Activated CD4-positive, alpha-beta T cell treated with anti-CD3 and anti-CD28 coated beads, Interleukin-2, amount 10 ng/mL, durations not matched to agents 7 days and 5 days (primary cell): ENCODE measurements at regions not wholly inside any gene's neighbourhood (a gene's known extent, or its start where the extent isn't known, plus 50 kb on each side); places are given as distances from the start of the nearest gene placed in this dataset.

Experiments
- CTCF ChIA-PET: fragments of 350-600 bp; sonication (Branson Sonifier 250); formaldehyde crosslinking; loops from one replicate; lab custom pipeline; 2021; ENCODE audit warnings: antibody characterized with exemption; lab: Charles Lee
- POLR2A ChIA-PET: fragments of 350-600 bp; sonication (Branson Sonifier 250); formaldehyde crosslinking; loops from one replicate; lab custom pipeline; 2021; ENCODE audit warnings: antibody characterized with exemption; lab: Charles Lee
- DNase-seq: peaks from one replicate; pipeline ENCODE4 v3.0.0-alpha.2; 2020
- H3K27ac Mint-ChIP-seq: one replicate; pipeline ENCODE4 v1.8.0; 2021; ENCODE audit warnings: mild to moderate bottlenecking, moderate library complexity, mixed read lengths
- H3K27me3 Mint-ChIP-seq: one replicate; pipeline ENCODE4 v1.8.0; 2021; ENCODE audit warnings: mixed read lengths
- H3K36me3 Mint-ChIP-seq: one replicate; pipeline ENCODE4 v1.8.0; 2021; ENCODE audit warnings: low read depth, mixed read lengths
- H3K4me1 Mint-ChIP-seq: one replicate; pipeline ENCODE4 v1.8.0; 2021; ENCODE audit warnings: mixed read lengths
- H3K4me3 Mint-ChIP-seq: one replicate; pipeline ENCODE4 v1.8.0; 2021; ENCODE audit warnings: mild to moderate bottlenecking, moderate library complexity, mixed read lengths
- H3K9me3 Mint-ChIP-seq: one replicate; pipeline ENCODE4 v1.8.0; 2021; ENCODE audit warnings: mixed read lengths

DNA sequence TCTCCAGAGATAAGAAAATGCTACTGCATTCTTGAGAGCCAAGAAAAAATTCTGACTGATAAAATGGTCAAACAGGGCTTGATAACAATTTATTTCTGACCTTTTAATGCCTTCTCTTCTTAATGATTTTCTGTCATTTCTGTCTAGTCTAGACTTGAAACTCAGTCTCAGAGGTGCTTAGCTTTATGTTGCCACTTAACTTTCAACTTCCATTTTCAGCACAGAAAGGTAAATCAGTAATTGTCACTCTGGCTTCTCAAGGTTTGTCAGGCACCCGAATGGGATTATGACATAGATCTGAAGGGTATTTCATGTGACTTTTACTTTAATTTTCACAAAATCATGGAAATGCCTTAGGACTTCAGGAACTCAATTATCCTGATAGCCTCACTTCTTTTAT, 155.4 kb upstream of the GBE1 start:
- no peak overlapping the region for H3K27ac Mint-ChIP-seq
- DNase-seq, result no peak
- ChIA-PET POLR2A (no interaction called here), CTCF (no interaction called here)
- no peak overlapping the region for H3K4me3 Mint-ChIP-seq
- no peaks in the 10 kb centered on the region for H3K9me3 Mint-ChIP-seq
- H3K36me3 Mint-ChIP-seq, result no peaks in the 10 kb centered on the region
- no peaks in the 10 kb centered on the region for H3K4me1 Mint-ChIP-seq
- no peaks in the 10 kb centered on the region for H3K27me3 Mint-ChIP-seq

DNA sequence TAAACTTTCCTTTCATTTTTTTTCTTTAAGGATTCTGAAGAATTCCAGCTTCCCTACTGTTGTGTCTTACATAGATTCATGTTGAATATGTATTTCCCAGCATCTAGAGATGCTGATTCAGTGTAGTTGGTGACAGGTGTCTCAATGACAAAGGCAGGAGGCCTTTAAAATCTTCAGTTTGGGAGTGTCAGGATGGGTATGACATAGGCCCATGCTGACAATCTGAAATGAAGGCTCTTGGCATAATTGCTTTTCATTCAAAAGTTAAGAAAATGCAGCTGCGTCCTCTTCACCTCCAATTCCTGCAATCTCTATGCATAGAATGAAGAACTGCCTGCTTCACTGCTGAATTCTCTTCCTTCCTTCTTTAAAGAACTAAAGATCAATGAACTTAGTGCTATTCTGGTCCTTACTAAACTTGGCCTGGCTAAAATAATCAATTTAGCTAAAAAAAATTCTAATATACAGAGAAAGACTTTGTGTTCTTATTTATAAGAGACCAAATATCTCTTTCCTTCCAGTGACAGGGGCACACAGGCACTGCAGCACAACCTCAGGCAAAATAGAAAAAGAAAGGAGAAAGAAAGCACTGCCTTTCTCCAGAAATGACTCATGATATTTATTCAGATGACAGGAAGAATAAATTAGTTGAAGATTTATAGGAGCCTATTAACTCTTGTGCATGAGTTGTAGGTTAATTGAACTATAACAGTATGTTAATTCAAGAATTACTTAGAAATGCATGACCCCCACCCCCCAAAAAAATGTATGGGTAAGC, 152.6 kb upstream of the GBE1 start:
- Mint-ChIP-seq H3K36me3 (no peaks in the 10 kb centered on the region), H3K9me3 (no peaks in the 10 kb centered on the region), H3K27ac (no peak overlapping the region), H3K4me3 (no peak overlapping the region), H3K27me3 (no peaks in the 10 kb centered on the region), H3K4me1 (no peaks in the 10 kb centered on the region)
- POLR2A ChIA-PET, result no interaction called here
- CTCF ChIA-PET, result no interaction called here
- no peak for DNase-seq

DNA sequence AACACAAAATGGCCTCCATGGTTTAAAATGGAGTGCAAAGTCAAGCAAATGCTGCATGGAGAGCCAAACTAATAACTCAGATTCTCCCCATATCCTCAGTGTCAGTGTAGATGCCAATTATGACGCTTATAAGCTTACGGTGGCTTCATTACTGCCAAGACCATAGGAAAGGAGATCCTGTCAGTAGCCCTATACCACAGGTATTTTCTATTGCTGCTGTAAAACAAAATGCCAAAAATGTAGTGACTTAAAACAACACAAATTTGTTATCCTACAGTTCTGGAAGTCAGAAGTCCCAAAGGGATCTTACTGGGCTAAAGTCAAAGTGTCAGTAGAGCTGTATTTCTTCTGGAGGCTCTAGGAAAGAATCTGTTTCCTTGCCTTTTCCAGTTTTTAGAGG, 149.8 kb upstream of the GBE1 start:
- Mint-ChIP-seq H3K9me3 (no peaks in the 10 kb centered on the region), H3K4me1 (no peaks in the 10 kb centered on the region), H3K27me3 (peaks cover 2% of the 10 kb centered on the region), H3K4me3 (no peak overlapping the region), H3K27ac (no peak overlapping the region), H3K36me3 (no peaks in the 10 kb centered on the region)
- ChIA-PET POLR2A (no interaction called here), CTCF (no interaction called here)
- no peak for DNase-seq

DNA sequence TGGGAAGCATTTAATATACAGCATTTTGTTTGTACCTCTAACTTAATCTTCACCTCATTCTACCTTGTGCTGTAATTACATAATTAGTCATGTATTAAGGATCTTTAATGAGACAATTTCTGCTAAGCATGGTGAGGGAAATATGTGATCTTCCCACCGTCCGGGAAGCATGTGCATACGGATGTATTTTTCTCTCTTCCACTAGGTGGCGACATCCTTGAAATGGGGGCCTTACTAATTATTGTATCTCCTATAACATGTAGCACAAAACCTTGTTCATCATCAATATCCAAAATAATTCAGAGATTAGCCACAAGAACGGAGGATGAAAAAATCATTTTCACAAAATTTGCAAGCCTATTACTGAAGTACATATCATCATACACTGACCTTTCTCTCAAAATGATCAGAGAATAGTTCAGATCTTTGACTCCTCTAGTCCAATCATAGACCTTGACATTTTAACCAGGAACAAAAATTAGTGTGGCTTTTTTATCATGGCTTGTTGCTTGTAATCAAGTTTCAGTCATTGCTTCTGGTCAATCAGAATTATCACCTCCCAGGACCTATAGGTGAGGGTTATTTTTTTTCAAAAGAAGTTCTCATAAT, 148.9 kb upstream of the GBE1 start:
- no peaks in the 10 kb centered on the region for H3K36me3 Mint-ChIP-seq
- ChIA-PET POLR2A (no interaction called here), CTCF (interaction anchor here (0.6 to 1.2 kb wide), 2 partner anchors 9 to 1851 kb away, joined by 4 read pairs; no protein-coding TSS in a partner anchor)
- no peaks in the 10 kb centered on the region for H3K9me3 Mint-ChIP-seq
- H3K27ac Mint-ChIP-seq, result no peak overlapping the region
- H3K27me3 Mint-ChIP-seq, result peaks cover 2% of the 10 kb centered on the region
- no peaks in the 10 kb centered on the region for H3K4me1 Mint-ChIP-seq
- H3K4me3 Mint-ChIP-seq, result no peak overlapping the region
- peak; percentile 32 for DNase-seq

DNA sequence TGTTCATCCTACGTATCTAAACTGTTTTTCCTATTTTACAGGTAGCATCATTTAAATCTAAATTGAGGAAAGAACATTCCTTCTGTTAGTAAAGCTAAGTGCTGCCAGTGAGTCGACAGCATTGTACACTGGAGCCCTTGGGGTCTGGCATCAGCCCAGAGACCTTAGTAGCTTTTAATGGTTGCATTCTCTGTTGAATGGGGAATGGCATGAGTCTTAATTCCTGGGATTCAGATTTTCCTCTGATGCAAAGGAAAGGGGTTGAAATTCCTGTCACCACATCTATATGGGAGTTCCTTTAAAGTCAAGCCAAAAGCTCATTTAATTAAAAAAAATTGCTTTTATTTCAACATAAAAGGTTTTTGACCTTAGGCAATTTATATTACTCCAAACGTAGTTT, 148.4 kb upstream of the GBE1 start:
- ChIA-PET POLR2A (no interaction called here), CTCF (interaction anchor here (0.6 to 1.2 kb wide), 2 partner anchors 9 to 1851 kb away, joined by 4 read pairs; no protein-coding TSS in a partner anchor)
- H3K27me3 Mint-ChIP-seq, result peaks cover 2% of the 10 kb centered on the region
- H3K9me3 Mint-ChIP-seq, result no peaks in the 10 kb centered on the region
- no peaks in the 10 kb centered on the region for H3K36me3 Mint-ChIP-seq
- no peak overlapping the region for H3K4me3 Mint-ChIP-seq
- no peak overlapping the region for H3K27ac Mint-ChIP-seq
- no peak for DNase-seq
- H3K4me1 Mint-ChIP-seq, result no peaks in the 10 kb centered on the region

DNA sequence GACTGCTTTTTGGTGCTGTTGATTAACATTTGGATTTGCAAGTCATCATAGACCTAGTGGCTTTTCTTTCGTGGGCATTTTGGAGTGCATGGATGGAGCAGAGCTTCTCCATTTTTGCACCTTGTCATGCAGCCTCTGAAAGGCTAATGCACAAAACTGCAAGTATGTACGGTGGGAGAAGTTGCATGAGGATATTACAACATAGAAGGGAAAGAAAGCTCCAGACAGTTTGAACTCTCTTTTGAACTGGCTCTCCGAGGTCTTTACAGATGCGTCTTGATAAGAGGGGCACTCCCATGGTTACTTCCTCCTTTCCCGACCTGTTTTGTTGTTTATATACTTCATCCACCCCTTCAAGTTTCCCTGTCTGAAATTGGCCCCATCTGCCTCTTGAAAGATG, 147.1 kb upstream of the GBE1 start:
- H3K36me3 Mint-ChIP-seq, result no peaks in the 10 kb centered on the region
- H3K27ac Mint-ChIP-seq, result no peak overlapping the region
- H3K27me3 Mint-ChIP-seq, result peaks cover 6% of the 10 kb centered on the region
- ChIA-PET CTCF (no interaction called here), POLR2A (no interaction called here)
- H3K4me1 Mint-ChIP-seq, result no peaks in the 10 kb centered on the region
- H3K9me3 Mint-ChIP-seq, result no peaks in the 10 kb centered on the region
- no peak for DNase-seq
- H3K4me3 Mint-ChIP-seq, result no peak overlapping the region

DNA sequence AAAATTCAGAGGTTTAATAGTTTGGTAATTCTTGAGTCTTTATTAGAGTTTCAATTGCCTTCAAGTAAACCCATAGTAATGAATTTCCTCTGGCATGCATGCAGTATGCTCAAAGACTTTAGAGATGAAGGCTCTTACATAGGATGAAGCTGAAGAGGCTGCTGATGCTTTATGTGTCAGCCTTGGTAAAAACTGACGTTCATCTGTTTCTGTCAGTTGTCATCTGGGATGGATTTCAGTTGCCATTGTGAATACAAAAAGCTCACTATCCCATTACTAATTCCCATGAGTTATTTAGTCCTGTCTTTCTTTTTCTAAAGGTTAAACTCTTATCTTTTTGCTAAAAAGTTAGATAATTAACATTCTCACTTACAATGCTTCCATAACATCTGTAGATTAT, 136.9 kb upstream of the GBE1 start:
- H3K9me3 Mint-ChIP-seq, result no peaks in the 10 kb centered on the region
- ChIA-PET POLR2A (no interaction called here), CTCF (interaction anchor here (0.6 to 0.7 kb wide), 2 partner anchors 23 to 54 kb away, joined by 3 to 5 read pairs; no protein-coding TSS in a partner anchor)
- H3K27me3 Mint-ChIP-seq, result peaks cover 2% of the 10 kb centered on the region
- no peak overlapping the region for H3K4me3 Mint-ChIP-seq
- no peak overlapping the region for H3K27ac Mint-ChIP-seq
- no peaks in the 10 kb centered on the region for H3K4me1 Mint-ChIP-seq
- no peaks in the 10 kb centered on the region for H3K36me3 Mint-ChIP-seq
- DNase-seq, result no peak

DNA sequence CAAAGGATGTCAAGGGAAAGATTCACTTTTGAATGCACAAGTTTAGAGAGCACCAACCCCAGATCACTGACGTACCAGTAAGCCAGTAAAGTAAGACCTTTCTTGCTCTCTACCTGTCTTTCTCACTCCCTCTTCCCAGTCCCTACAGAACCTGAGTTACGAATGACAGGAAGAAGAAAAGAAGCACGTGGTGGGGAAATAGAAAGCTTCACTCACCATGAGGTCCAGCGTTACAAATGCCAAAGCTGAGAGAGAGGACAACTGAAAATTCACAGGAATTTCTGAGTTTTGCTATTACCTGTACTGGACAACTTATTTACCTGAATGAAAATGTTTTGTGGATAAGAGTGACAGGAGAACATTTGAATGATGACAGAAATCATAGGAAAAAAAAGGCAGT, 133.2 kb upstream of the GBE1 start:
- Mint-ChIP-seq H3K27me3 (no peaks in the 10 kb centered on the region), H3K4me3 (no peak overlapping the region), H3K9me3 (no peaks in the 10 kb centered on the region), H3K27ac (no peak overlapping the region), H3K36me3 (no peaks in the 10 kb centered on the region), H3K4me1 (no peaks in the 10 kb centered on the region)
- ChIA-PET CTCF (no interaction called here), POLR2A (no interaction called here)
- DNase-seq, result no peak

DNA sequence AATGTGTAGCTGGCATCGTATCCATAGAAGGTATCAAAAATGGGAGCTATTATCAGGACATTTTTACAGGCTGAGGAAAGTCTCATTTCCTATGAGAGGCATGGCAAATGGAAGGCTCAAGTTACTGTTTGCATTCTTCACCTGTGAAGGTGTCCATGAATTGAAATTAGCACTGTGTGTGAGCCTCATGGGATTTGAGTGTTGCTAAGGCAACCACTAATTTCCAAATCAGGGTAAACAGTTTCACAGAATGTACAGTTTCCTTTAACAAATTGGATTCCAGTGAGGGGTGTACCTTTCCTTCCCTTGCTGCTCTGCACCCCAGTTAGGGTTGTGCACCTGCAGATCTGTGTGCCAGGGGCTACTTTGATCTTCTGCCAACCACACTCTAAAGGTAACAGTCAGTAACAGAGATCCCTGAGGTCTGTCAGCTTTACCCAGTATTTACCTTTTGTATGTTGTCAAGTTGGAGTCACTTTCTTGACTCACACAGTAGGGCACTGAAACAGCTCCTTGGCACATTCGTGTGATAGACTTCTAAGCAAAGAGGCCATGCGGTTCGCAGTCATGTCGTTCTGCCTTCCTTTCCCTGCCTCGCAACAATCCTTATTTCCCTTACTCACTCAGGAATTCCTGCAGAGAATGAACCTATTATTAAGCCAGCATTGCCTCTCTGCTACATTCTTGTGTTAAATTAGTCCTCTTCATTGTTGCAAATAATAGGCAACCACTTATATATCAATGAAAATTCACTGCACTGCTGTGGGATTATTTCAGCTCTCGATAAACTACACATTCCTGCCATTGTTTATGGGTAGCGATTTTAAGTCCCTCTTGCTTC, 129.8 kb upstream of the GBE1 start:
- ChIA-PET POLR2A (no interaction called here), CTCF (no interaction called here)
- Mint-ChIP-seq H3K4me3 (no peak overlapping the region), H3K9me3 (no peaks in the 10 kb centered on the region), H3K27me3 (no peaks in the 10 kb centered on the region), H3K4me1 (no peaks in the 10 kb centered on the region), H3K36me3 (no peaks in the 10 kb centered on the region), H3K27ac (no peak overlapping the region)
- DNase-seq, result no peak

DNA sequence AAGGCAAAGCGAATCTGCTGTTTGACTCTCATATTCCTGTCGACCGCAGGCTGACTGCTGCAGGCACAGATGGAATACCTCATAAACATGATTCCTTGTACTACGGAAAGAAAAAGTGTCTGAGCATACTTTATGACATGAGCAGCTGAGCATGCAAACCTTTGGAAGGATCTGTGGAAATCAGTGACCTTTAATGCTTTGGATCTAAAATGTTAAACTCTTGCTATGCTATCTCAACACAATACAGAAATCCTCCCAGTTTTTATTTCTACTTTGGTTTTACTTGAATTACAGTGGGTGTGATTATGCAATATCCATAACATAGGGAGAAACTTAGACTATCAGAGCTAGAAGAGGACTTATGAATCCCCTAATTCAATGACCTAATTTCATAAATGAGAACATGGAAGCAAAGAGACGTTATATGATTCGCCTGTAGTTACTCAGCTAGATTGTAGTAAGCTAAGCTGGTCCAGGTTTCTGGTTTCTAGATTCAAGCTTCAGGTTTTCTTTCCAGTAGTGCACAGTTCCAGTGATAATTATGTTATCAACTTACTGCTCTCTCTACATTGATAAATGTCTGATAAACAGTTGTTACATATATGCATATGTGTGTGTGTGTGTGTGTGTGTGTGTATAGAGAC, 127.6 kb upstream of the GBE1 start:
- Mint-ChIP-seq H3K4me1 (no peaks in the 10 kb centered on the region), H3K4me3 (no peak overlapping the region), H3K27ac (no peak overlapping the region), H3K27me3 (no peaks in the 10 kb centered on the region), H3K36me3 (no peaks in the 10 kb centered on the region), H3K9me3 (no peaks in the 10 kb centered on the region)
- ChIA-PET CTCF (no interaction called here), POLR2A (no interaction called here)
- DNase-seq, result no peak

DNA sequence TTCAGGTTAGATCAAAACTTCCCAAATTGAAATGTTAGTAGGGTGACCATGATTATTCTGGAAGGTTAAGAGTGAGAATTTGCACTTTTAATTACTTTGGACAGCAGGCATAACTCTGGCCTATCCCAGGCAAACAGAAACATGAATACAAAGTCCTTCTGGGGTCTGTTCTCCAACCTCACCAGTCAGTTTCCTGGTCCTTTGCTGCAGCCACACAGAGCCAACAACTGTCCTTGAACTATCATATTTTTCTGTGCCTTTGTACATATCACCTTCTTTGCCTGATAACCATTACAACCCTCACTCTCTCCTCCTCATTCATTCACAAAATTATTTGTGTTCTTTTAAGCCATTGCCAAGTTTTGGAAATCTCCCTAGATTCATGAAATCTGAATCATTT, 126.0 kb upstream of the GBE1 start:
- ChIA-PET CTCF (interaction anchor here (0.8 kb wide), 1 partner anchor 147 kb away, joined by 3 read pairs; no protein-coding TSS in a partner anchor), POLR2A (no interaction called here)
- no peak overlapping the region for H3K4me3 Mint-ChIP-seq
- no peak for DNase-seq
- no peaks in the 10 kb centered on the region for H3K4me1 Mint-ChIP-seq
- no peaks in the 10 kb centered on the region for H3K36me3 Mint-ChIP-seq
- no peaks in the 10 kb centered on the region for H3K27me3 Mint-ChIP-seq
- H3K27ac Mint-ChIP-seq, result no peak overlapping the region
- no peaks in the 10 kb centered on the region for H3K9me3 Mint-ChIP-seq

DNA sequence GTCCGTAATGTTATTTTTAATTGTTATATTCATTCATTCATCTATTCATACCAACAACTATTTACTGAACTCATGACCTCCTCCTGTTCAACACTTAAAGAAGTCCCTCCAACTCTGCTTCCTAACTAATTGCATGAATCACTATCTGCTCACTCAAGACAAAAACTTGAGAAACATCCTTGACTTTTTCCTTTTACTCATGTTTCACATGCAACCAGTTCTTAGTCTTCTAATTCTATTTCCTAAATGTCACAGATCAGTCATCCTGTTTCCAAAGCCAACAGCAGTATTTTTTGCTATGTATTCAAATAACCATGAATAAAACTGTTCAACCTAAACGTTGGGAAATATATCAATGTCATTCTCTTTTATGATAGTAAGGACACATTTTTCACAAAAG, 124.6 kb upstream of the GBE1 start:
- H3K4me3 Mint-ChIP-seq, result no peak overlapping the region
- ChIA-PET POLR2A (no interaction called here), CTCF (no interaction called here)
- H3K36me3 Mint-ChIP-seq, result no peaks in the 10 kb centered on the region
- no peaks in the 10 kb centered on the region for H3K9me3 Mint-ChIP-seq
- H3K27me3 Mint-ChIP-seq, result no peaks in the 10 kb centered on the region
- H3K27ac Mint-ChIP-seq, result no peak overlapping the region
- no peak for DNase-seq
- no peaks in the 10 kb centered on the region for H3K4me1 Mint-ChIP-seq

DNA sequence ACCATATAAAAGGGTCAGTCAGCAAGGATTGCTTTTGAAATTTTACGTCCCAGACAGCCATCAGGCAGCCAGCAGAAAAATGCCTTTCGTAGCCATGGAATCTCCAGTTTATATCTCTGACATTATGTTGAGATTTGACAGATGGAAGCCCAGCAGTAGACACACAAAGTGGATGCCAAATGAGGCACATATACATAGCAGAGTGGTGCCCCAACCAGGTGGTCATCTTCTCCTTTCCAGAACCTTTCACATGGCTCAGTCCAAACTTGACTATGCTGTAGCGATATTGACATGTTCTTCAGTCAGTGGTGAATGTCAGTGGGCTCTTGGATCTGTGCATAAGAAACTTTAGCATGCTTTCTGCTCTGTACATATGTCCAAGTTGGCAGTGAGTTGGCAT, 123.3 kb upstream of the GBE1 start:
- Mint-ChIP-seq H3K4me3 (no peak overlapping the region), H3K9me3 (no peaks in the 10 kb centered on the region), H3K27ac (no peak overlapping the region), H3K36me3 (no peaks in the 10 kb centered on the region), H3K27me3 (no peaks in the 10 kb centered on the region), H3K4me1 (no peaks in the 10 kb centered on the region)
- no peak for DNase-seq
- ChIA-PET CTCF (no interaction called here), POLR2A (no interaction called here)
